Right atrium auricular region (tissue), 2 donors: ENCODE measurements at regions not wholly inside any gene's neighbourhood (a gene's known extent, or its start where the extent isn't known, plus 50 kb on each side); places are given as distances from the start of the nearest gene placed in this dataset.

Experiments
- DNase-seq: peaks from one replicate; pipeline ENCODE4 v3.0.0-alpha.2; 2019; ENCODE audit warnings: low spot score
- H3K27ac ChIP-seq, 2 donors: fragments of 200-600 bp; sonication (generic); 1 replicate in 1 of 2; 2 replicates in 1 of 2; pipeline ENCODE4 v1.5.1; 2016 to 2019
- H3K27me3 ChIP-seq, 2 donors: fragments of 200-600 bp; sonication (generic); one replicate each; pipeline versions ENCODE4 v1.5.1 to v1.6.0; 2017 to 2019
- H3K36me3 ChIP-seq: fragments of 200-600 bp; sonication (generic); one replicate; pipeline ENCODE4 v1.5.1; 2016
- H3K4me1 ChIP-seq, 2 donors: fragments of 200-600 bp; sonication (generic); one replicate each; pipeline versions ENCODE4 v1.5.1 to v1.6.0; 2017 to 2019
- H3K4me3 ChIP-seq, 2 donors: fragments of 200-600 bp; sonication (generic); 1 replicate in 1 of 2; 2 replicates in 1 of 2; pipeline ENCODE4 v1.5.1; 2017 to 2019; ENCODE audit warnings: mild to moderate bottlenecking in 1 of 2, moderate library complexity in 1 of 2
- H3K9me3 ChIP-seq, 2 donors: fragments of 200-600 bp; sonication (generic); one replicate each; pipeline ENCODE4 v1.5.1; 2019
- CTCF ChIP-seq, 2 donors: fragments of 200-600 bp; sonication (generic); IDR thresholded peaks; one replicate each; pipeline ENCODE4 v1.5.1; 2019; ENCODE audit warnings: antibody characterized with exemption in 2 of 2

- no peak for TF ChIP-seq CTCF (IDR thresholded peaks at IDR 0.05)
- DNase-seq: no peak
- Histone ChIP-seq H3K4me3 (no peak overlapping the region), H3K27ac (peak overlapping the region in 1 of 2 donors; percentile 2), H3K9me3 (no peaks in the 10 kb centered on the region), H3K4me1 (no peaks in the 10 kb centered on the region), H3K27me3 (no peaks in the 10 kb centered on the region), H3K36me3 (no peaks in the 10 kb centered on the region)
These were observed 122.0 kb upstream of the SPTLC3 start for GRCh38 chr20:12886618-12887363.

- no peak for DNase-seq
- Histone ChIP-seq H3K9me3 (no peaks in the 10 kb centered on the region), H3K4me3 (no peak overlapping the region), H3K36me3 (no peaks in the 10 kb centered on the region), H3K4me1 (no peaks in the 10 kb centered on the region), H3K27ac (no peak overlapping the region), H3K27me3 (no peaks in the 10 kb centered on the region)
- TF ChIP-seq CTCF (IDR thresholded peaks at IDR 0.05): no peak
These were observed 117.1 kb upstream of the SPTLC3 start for GRCh38 chr20:12891643-12892042.

GRCh38 chr20:12893019-12893418, 115.8 kb upstream of the SPTLC3 start:
- Histone ChIP-seq H3K4me1 (no peaks in the 10 kb centered on the region), H3K27ac (no peak overlapping the region), H3K9me3 (no peaks in the 10 kb centered on the region), H3K4me3 (no peak overlapping the region), H3K27me3 (no peaks in the 10 kb centered on the region), H3K36me3 (no peaks in the 10 kb centered on the region)
- DNase-seq: no peak
- no peak for TF ChIP-seq CTCF (IDR thresholded peaks at IDR 0.05)

- Histone ChIP-seq H3K4me1 (no peaks in the 10 kb centered on the region), H3K9me3 (no peaks in the 10 kb centered on the region), H3K27ac (no peak overlapping the region), H3K36me3 (no peaks in the 10 kb centered on the region), H3K4me3 (no peak overlapping the region), H3K27me3 (no peaks in the 10 kb centered on the region)
- DNase-seq: no peak
- no peak for TF ChIP-seq CTCF (IDR thresholded peaks at IDR 0.05)
These were observed 115.1 kb upstream of the SPTLC3 start for GRCh38 chr20:12893653-12894052.

- Histone ChIP-seq H3K4me3 (no peak overlapping the region), H3K36me3 (no peaks in the 10 kb centered on the region), H3K4me1 (no peaks in the 10 kb centered on the region), H3K27ac (no peak overlapping the region), H3K27me3 (no peaks in the 10 kb centered on the region), H3K9me3 (no peaks in the 10 kb centered on the region)
- DNase-seq: no peak
- TF ChIP-seq CTCF (IDR thresholded peaks at IDR 0.05): no peak
These were observed 114.7 kb upstream of the SPTLC3 start for GRCh38 chr20:12894089-12894488.

GRCh38 chr20:12896180-12896579, 112.6 kb upstream of the SPTLC3 start:
- DNase-seq: no peak
- TF ChIP-seq CTCF (IDR thresholded peaks at IDR 0.05): no peak
- Histone ChIP-seq H3K27me3 (no peaks in the 10 kb centered on the region), H3K27ac (no peak overlapping the region), H3K4me1 (no peaks in the 10 kb centered on the region), H3K9me3 (no peaks in the 10 kb centered on the region), H3K4me3 (no peak overlapping the region), H3K36me3 (no peaks in the 10 kb centered on the region)
